CD4-positive, alpha-beta T cell (primary cell): ENCODE measurements at regions not wholly inside any gene's neighbourhood (a gene's known extent, or its start where the extent isn't known, plus 50 kb on each side); places are given as distances from the start of the nearest gene placed in this dataset.

ENCODE experiments used
- ATAC-seq: fragments of 200-7000 bp; cut with Tn5 transposase; one replicate; pipeline ENCODE4 v1.10.0; 2022; ENCODE audit warnings: mild to moderate bottlenecking; ENCODE audit not compliant: poor library complexity
- CTCF ChIA-PET: fragments of 350-600 bp; sonication (Branson Sonifier 250); formaldehyde crosslinking; loops from one replicate; lab custom pipeline; 2021; ENCODE audit warnings: antibody characterized with exemption, inconsistent platforms; lab: Charles Lee
- POLR2A ChIA-PET: fragments of 350-600 bp; sonication (Branson Sonifier 250); formaldehyde crosslinking; loops from one replicate; lab custom pipeline; 2021; ENCODE audit warnings: antibody characterized with exemption, inconsistent platforms; lab: Charles Lee
- DNase-seq, 14 experiments: peaks; one replicate each; pipeline ENCODE4 v3.0.0-alpha.2; 2013 to 2020; ENCODE audit warnings: mixed read lengths in 2 of 14
- H3K27ac ChIP-seq, 2 donors: one replicate each; pipeline versions ENCODE4 v1.5.1 to v1.7.0; 2013; ENCODE audit warnings: low read length in 2 of 2, low read depth in 1 of 2, mild to moderate bottlenecking in 1 of 2
- H3K27me3 ChIP-seq, 2 experiments: 1 replicate in 1 of 2; 2 replicates in 1 of 2; pipeline versions ENCODE4 v1.6.1 to v1.7.0; 2013; ENCODE audit warnings: low read length in 2 of 2, control low read depth in 1 of 2, mild to moderate bottlenecking in 1 of 2, moderate library complexity in 1 of 2; ENCODE audit not compliant: insufficient read depth in 2 of 2, control insufficient read depth in 1 of 2
- H3K36me3 ChIP-seq: one replicate; pipeline ENCODE4 v1.6.1; 2013; ENCODE audit warnings: low read length, control low read depth; ENCODE audit not compliant: insufficient read depth
- H3K4me1 ChIP-seq: one replicate; pipeline ENCODE4 v1.6.1; 2013; ENCODE audit warnings: low read length, control low read depth; ENCODE audit not compliant: insufficient read depth
- H3K4me3 ChIP-seq: one replicate; pipeline ENCODE4 v1.5.1; 2013; ENCODE audit warnings: mild to moderate bottlenecking, low read length, moderate library complexity
- H3K9me3 ChIP-seq, 2 experiments: 1 replicate in 1 of 2; 2 replicates in 1 of 2; pipeline versions ENCODE4 v1.6.1 to v1.7.0; 2013; ENCODE audit warnings: low read length in 2 of 2, mild to moderate bottlenecking in 2 of 2, control low read depth in 1 of 2, moderate library complexity in 1 of 2; ENCODE audit not compliant: control insufficient read depth in 1 of 2, insufficient read depth in 1 of 2
- H3K27ac Mint-ChIP-seq: one replicate; pipeline ENCODE4 v1.8.0; 2020; ENCODE audit warnings: mixed read lengths
- H3K27me3 Mint-ChIP-seq: one replicate; pipeline ENCODE4 v1.8.0; 2021; ENCODE audit warnings: mixed read lengths
- H3K36me3 Mint-ChIP-seq: one replicate; pipeline ENCODE4 v1.8.0; 2021; ENCODE audit warnings: low read depth, mixed read lengths
- H3K4me1 Mint-ChIP-seq: one replicate; pipeline ENCODE4 v1.8.0; 2021; ENCODE audit warnings: low read depth, mixed read lengths
- H3K4me3 Mint-ChIP-seq: one replicate; pipeline ENCODE4 v1.8.0; 2020; ENCODE audit warnings: mild to moderate bottlenecking, mixed read lengths
- H3K9me3 Mint-ChIP-seq: one replicate; pipeline ENCODE4 v1.8.0; 2020; ENCODE audit warnings: mixed read lengths
- CTCF ChIP-seq: fragments of 200-600 bp; IDR thresholded peaks from one replicate; pipeline ENCODE4 v1.8.0; 2022; ENCODE audit warnings: antibody characterized with exemption, mild to moderate bottlenecking
- intact Hi-C, 2 experiments: fragments of 100-400 bp; cut with DNase I in 1 of 2; cut with micrococcal nuclease in 1 of 2; formaldehyde crosslinking; loops; one replicate each; pipeline versions ENCODE4 v1.15.1 to v1.9.0; 2023 to 2025; cut with DNase I, micrococcal nuclease

GRCh38 chr16:85314512-85314971 lies 202.3 kb upstream of the CIBAR2 start:
- Mint-ChIP-seq H3K4me3 (no peak overlapping the region), H3K36me3 (no peaks in the 10 kb centered on the region), H3K27ac (no peak overlapping the region), H3K9me3 (no peaks in the 10 kb centered on the region), H3K4me1 (peaks cover 28% of the 10 kb centered on the region), H3K27me3 (no peaks in the 10 kb centered on the region)
- no peaks in the 10 kb centered on the region for H3K36me3 ChIP-seq
- intact Hi-C loops = no loop called here
- H3K27ac ChIP-seq = no peak overlapping the region
- ChIA-PET CTCF (no interaction called here), POLR2A (no interaction called here)
- DNase-seq = no peak
- ATAC-seq = no peak
- H3K9me3 ChIP-seq = no peaks in the 10 kb centered on the region
- no peak for TF ChIP-seq CTCF
- H3K27me3 ChIP-seq = no peaks in the 10 kb centered on the region
- H3K4me1 ChIP-seq = peaks cover 24% of the 10 kb centered on the region
- no peak overlapping the region for H3K4me3 ChIP-seq

- peaks cover 17% of the 10 kb centered on the region for H3K4me1 Mint-ChIP-seq
- POLR2A ChIA-PET = no interaction called here
- no peaks in the 10 kb centered on the region for H3K36me3 ChIP-seq
- H3K9me3 Mint-ChIP-seq = no peaks in the 10 kb centered on the region
- no peaks in the 10 kb centered on the region for H3K27me3 Mint-ChIP-seq
- H3K27me3 ChIP-seq = no peaks in the 10 kb centered on the region
- H3K27ac Mint-ChIP-seq = no peak overlapping the region
- H3K27ac ChIP-seq = no peak overlapping the region
- no peak overlapping the region for H3K4me3 Mint-ChIP-seq
- CTCF ChIA-PET = no interaction called here
- intact Hi-C loops = no loop called here
- no peak for TF ChIP-seq CTCF
- ATAC-seq (no peak), DNase-seq (no peak)
- H3K9me3 ChIP-seq = no peaks in the 10 kb centered on the region
- no peak overlapping the region for H3K4me3 ChIP-seq
- H3K4me1 ChIP-seq = peaks cover 11% of the 10 kb centered on the region
- no peaks in the 10 kb centered on the region for H3K36me3 Mint-ChIP-seq
Observed at GRCh38 chr16:85315866-85316265, 203.6 kb upstream of the CIBAR2 start.

- no peaks in the 10 kb centered on the region for H3K9me3 ChIP-seq
- Mint-ChIP-seq H3K9me3 (no peaks in the 10 kb centered on the region), H3K4me3 (no peak overlapping the region), H3K36me3 (no peaks in the 10 kb centered on the region), H3K27ac (no peak overlapping the region), H3K27me3 (no peaks in the 10 kb centered on the region), H3K4me1 (peaks cover 11% of the 10 kb centered on the region)
- POLR2A ChIA-PET = no interaction called here
- H3K36me3 ChIP-seq = no peaks in the 10 kb centered on the region
- peak; percentile 68 for ATAC-seq
- peak in 6 of 14 experiments; percentile 20 to 70 (median 44) for DNase-seq
- no peak overlapping the region for H3K27ac ChIP-seq
- H3K27me3 ChIP-seq = no peaks in the 10 kb centered on the region
- H3K4me3 ChIP-seq = no peak overlapping the region
- H3K4me1 ChIP-seq = peaks cover 5% of the 10 kb centered on the region
- CTCF ChIA-PET = no interaction called here
- peak; percentile 41 for TF ChIP-seq CTCF
- intact Hi-C loops = no loop called here
Observed at GRCh38 chr16:85316321-85316919, 204.1 kb upstream of the CIBAR2 start.
